H9 (cell line): ENCODE measurements at regions not wholly inside any gene's neighbourhood (a gene's known extent, or its start where the extent isn't known, plus 50 kb on each side); places are given as distances from the start of the nearest gene placed in this dataset.

Experiments used
- DNase-seq: peaks from one replicate; pipeline ENCODE4 v3.0.0-alpha.2; 2017
- H2AFZ ChIP-seq: one replicate; pipeline ENCODE4 v1.6.1; 2013; ENCODE audit warnings: mild to moderate bottlenecking, low read length, control low read depth, moderate library complexity
- H2AK5ac ChIP-seq: 2 replicates; pipeline ENCODE4 v1.6.1; 2013; ENCODE audit warnings: low read length, control low read depth, mixed read lengths; ENCODE audit not compliant: insufficient read length
- H2BK120ac ChIP-seq: one replicate; pipeline ENCODE4 v1.6.1; 2013; ENCODE audit warnings: low read depth, mild to moderate bottlenecking, low read length, control low read depth, inconsistent platforms; ENCODE audit not compliant: poor library complexity, severe bottlenecking
- H2BK12ac ChIP-seq: 2 replicates; pipeline ENCODE4 v1.6.1; 2013; ENCODE audit warnings: low read length, control low read depth, mixed read lengths, low read depth; ENCODE audit not compliant: insufficient read length
- H2BK15ac ChIP-seq: 2 replicates; pipeline ENCODE4 v1.6.1; 2013; ENCODE audit warnings: low read depth, low read length, control low read depth
- H2BK20ac ChIP-seq: one replicate; pipeline ENCODE4 v1.6.1; 2013; ENCODE audit warnings: low read depth, mild to moderate bottlenecking, low read length, control low read depth, inconsistent platforms; ENCODE audit not compliant: poor library complexity, severe bottlenecking
- H2BK5ac ChIP-seq: 2 replicates; pipeline ENCODE4 v1.6.1; 2013; ENCODE audit warnings: low read length, control low read depth, mixed read lengths; ENCODE audit not compliant: insufficient read length
- H3K14ac ChIP-seq: 2 replicates; pipeline ENCODE4 v1.6.1; 2013; ENCODE audit warnings: low read length, control low read depth; ENCODE audit not compliant: insufficient read depth
- H3K18ac ChIP-seq: 2 replicates; pipeline ENCODE4 v1.6.1; 2013; ENCODE audit warnings: low read depth, mild to moderate bottlenecking, mixed read lengths, low read length, control low read depth; ENCODE audit not compliant: insufficient read length
- H3K23ac ChIP-seq: 2 replicates; pipeline ENCODE4 v1.6.1; 2013; ENCODE audit warnings: low read length, control low read depth, mixed read lengths, low read depth; ENCODE audit not compliant: insufficient read length
- H3K23me2 ChIP-seq: 2 replicates; pipeline ENCODE4 v1.6.1; 2013; ENCODE audit warnings: low read depth, mild to moderate bottlenecking, mixed read lengths, low read length, control low read depth; ENCODE audit not compliant: insufficient read length, poor library complexity, severe bottlenecking
- H3K27ac ChIP-seq: 2 replicates; pipeline ENCODE4 v1.5.1; 2013; ENCODE audit warnings: low read length, control low read depth, mixed read lengths, low read depth; ENCODE audit not compliant: insufficient read length
- H3K27me3 ChIP-seq: 2 replicates; pipeline ENCODE4 v1.6.1; 2013; ENCODE audit warnings: low read length, control low read depth, inconsistent platforms; ENCODE audit not compliant: insufficient read depth
- H3K4ac ChIP-seq: 2 replicates; pipeline ENCODE4 v1.6.1; 2013; ENCODE audit warnings: low read depth, mild to moderate bottlenecking, control low read depth, inconsistent platforms, low read length, moderate library complexity
- H3K4me1 ChIP-seq: 2 replicates; pipeline ENCODE4 v1.6.1; 2013; ENCODE audit warnings: low read length, control low read depth, inconsistent platforms; ENCODE audit not compliant: insufficient read depth
- H3K4me2 ChIP-seq: 2 replicates; pipeline ENCODE4 v1.6.1; 2013; ENCODE audit warnings: low read length, control low read depth, mixed read lengths; ENCODE audit not compliant: insufficient read length, insufficient read depth
- H3K56ac ChIP-seq: 2 replicates; pipeline ENCODE4 v1.6.1; 2013; ENCODE audit warnings: low read depth, mild to moderate bottlenecking, mixed read lengths, low read length, control low read depth; ENCODE audit not compliant: insufficient read length
- H3K79me1 ChIP-seq: 2 replicates; pipeline ENCODE4 v1.6.1; 2013; ENCODE audit warnings: low read depth, mild to moderate bottlenecking, moderate library complexity, low read length, control low read depth, inconsistent platforms; ENCODE audit not compliant: insufficient read depth, poor library complexity, severe bottlenecking
- H3K79me2 ChIP-seq: 2 replicates; pipeline ENCODE4 v1.6.1; 2013; ENCODE audit warnings: low read length, control low read depth, inconsistent platforms; ENCODE audit not compliant: insufficient read depth
- H3K9ac ChIP-seq: 2 replicates; pipeline ENCODE4 v1.6.1; 2013; ENCODE audit warnings: low read length, control low read depth, mixed read lengths; ENCODE audit not compliant: insufficient read length; ENCODE audit errors: extremely low read depth
- H3K9me3 ChIP-seq: one replicate; pipeline ENCODE4 v1.6.1; 2013; ENCODE audit warnings: low read depth, low read length, inconsistent platforms; ENCODE audit not compliant: control insufficient read depth
- H3T11ph ChIP-seq: one replicate; pipeline ENCODE4 v1.6.1; 2013; ENCODE audit warnings: mild to moderate bottlenecking, low read length, control low read depth, inconsistent platforms
- H4K20me1 ChIP-seq: one replicate; pipeline ENCODE4 v1.6.1; 2013; ENCODE audit not compliant: control insufficient read depth, insufficient read length, insufficient read depth
- H4K5ac ChIP-seq: 2 replicates; pipeline ENCODE4 v1.6.1; 2013; ENCODE audit warnings: low read depth, mild to moderate bottlenecking, mixed read lengths, low read length, control low read depth; ENCODE audit not compliant: insufficient read length
- H4K8ac ChIP-seq: replicated peaks from 2 replicates; pipeline ENCODE4 v1.6.1; 2013; ENCODE audit warnings: low read length, control low read depth, mixed read lengths, low read depth; ENCODE audit not compliant: insufficient read length
- H4K91ac ChIP-seq: 2 replicates; pipeline ENCODE4 v1.6.1; 2013; ENCODE audit warnings: low read depth, mild to moderate bottlenecking, moderate library complexity, mixed read lengths, low read length, control low read depth; ENCODE audit not compliant: insufficient read length
- H3K27ac Mint-ChIP-seq, 3 experiments: 2 replicates in 2 of 3; 3 replicates in 1 of 3; pipeline ENCODE4 v1.8.0; 2020 to 2021; ENCODE audit warnings: mixed read lengths in 3 of 3, mild to moderate bottlenecking in 1 of 3, moderate library complexity in 1 of 3
- H3K27me3 Mint-ChIP-seq: 2 replicates; pipeline ENCODE4 v1.8.0; 2021; ENCODE audit warnings: low read depth, mild to moderate bottlenecking, moderate library complexity, mixed read lengths
- H3K36me3 Mint-ChIP-seq, 3 experiments: 2 replicates in 2 of 3; 3 replicates in 1 of 3; pipeline ENCODE4 v1.8.0; 2020 to 2021; ENCODE audit warnings: low read depth in 3 of 3, mixed read lengths in 3 of 3; ENCODE audit not compliant: insufficient read depth in 1 of 3
- H3K4me1 Mint-ChIP-seq, 2 experiments: 2 replicates each; pipeline ENCODE4 v1.8.0; 2020; ENCODE audit warnings: mixed read lengths in 2 of 2
- H3K4me3 Mint-ChIP-seq, 2 experiments: 2 replicates in 1 of 2; 3 replicates in 1 of 2; pipeline ENCODE4 v1.8.0; 2020 to 2021; ENCODE audit warnings: mild to moderate bottlenecking in 2 of 2, mixed read lengths in 2 of 2, moderate library complexity in 1 of 2
- H3K9me3 Mint-ChIP-seq, 2 experiments: 2 replicates in 1 of 2; 3 replicates in 1 of 2; pipeline ENCODE4 v1.8.0; 2020; ENCODE audit warnings: mild to moderate bottlenecking in 2 of 2, mixed read lengths in 2 of 2, moderate library complexity in 1 of 2
- WGBS: extraction: QIAGEN DNeasy Blood & Tissue Kit; methylation state at CpG from one replicate; pipeline ENCODE4 v1.1.7; 2013; ENCODE audit warnings: missing lambda C conversion rate, low lambda C conversion rate, mixed read lengths; ENCODE audit not compliant: insufficient read length; ENCODE audit errors: extremely low coverage; 5-methylcytosine and 5-hydroxymethylcytosine counted together
- TF ChIP-seq, protein P1 (sequence below): fragments of 200-600 bp; sonication (generic); conservative IDR thresholded peaks from 3 replicates; pipeline ENCODE4 v1.8.0; 2021; ENCODE audit warnings: antibody characterized with exemption, mild to moderate bottlenecking

DNA sequence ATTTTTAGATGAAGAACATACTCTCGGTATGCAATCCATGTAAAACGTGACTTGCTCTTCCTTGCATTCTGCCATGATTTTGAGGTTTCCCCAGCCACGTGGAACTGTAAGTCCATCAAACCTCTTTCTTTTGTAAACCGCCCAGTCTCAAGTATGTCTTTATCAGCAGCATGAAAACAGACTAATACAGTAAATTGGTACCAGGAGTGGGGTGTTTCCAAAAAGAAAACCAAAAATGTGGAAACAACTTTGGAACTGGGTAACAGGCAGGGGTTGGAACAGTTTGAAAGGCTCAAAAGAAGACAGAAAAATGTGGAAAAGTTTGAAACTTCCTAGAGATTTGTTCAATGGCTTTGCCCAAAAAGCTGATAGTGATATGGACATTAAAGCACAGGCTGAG, 1957.9 kb downstream of the SUCLG1 start:
- H3K79me2 ChIP-seq = no peaks in the 10 kb centered on the region
- H3K9me3 ChIP-seq = no peaks in the 10 kb centered on the region
- no peak overlapping the region for H3K18ac ChIP-seq
- H2BK20ac ChIP-seq = no peak overlapping the region
- H3K27me3 ChIP-seq = no peaks in the 10 kb centered on the region
- Mint-ChIP-seq H3K9me3 (peaks cover 35 to 39% of the 10 kb centered on the region in 2 experiments), H3K27ac (no peak overlapping the region), H3K4me1 (no peaks in the 10 kb centered on the region), H3K4me3 (no peak overlapping the region), H3K36me3 (peaks cover 19 to 32% (median 23%) of the 10 kb centered on the region in 3 experiments), H3K27me3 (no peaks in the 10 kb centered on the region; the same call in 1 of the 2 replicates)
- TF ChIP-seq, protein P1, sequence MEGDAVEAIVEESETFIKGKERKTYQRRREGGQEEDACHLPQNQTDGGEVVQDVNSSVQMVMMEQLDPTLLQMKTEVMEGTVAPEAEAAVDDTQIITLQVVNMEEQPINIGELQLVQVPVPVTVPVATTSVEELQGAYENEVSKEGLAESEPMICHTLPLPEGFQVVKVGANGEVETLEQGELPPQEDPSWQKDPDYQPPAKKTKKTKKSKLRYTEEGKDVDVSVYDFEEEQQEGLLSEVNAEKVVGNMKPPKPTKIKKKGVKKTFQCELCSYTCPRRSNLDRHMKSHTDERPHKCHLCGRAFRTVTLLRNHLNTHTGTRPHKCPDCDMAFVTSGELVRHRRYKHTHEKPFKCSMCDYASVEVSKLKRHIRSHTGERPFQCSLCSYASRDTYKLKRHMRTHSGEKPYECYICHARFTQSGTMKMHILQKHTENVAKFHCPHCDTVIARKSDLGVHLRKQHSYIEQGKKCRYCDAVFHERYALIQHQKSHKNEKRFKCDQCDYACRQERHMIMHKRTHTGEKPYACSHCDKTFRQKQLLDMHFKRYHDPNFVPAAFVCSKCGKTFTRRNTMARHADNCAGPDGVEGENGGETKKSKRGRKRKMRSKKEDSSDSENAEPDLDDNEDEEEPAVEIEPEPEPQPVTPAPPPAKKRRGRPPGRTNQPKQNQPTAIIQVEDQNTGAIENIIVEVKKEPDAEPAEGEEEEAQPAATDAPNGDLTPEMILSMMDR = no peak
- no peak overlapping the region for H3K27ac ChIP-seq
- no peak overlapping the region for H3K9ac ChIP-seq
- H4K20me1 ChIP-seq = no peaks in the 10 kb centered on the region
- H2BK15ac ChIP-seq = no peak overlapping the region
- no peak overlapping the region for H4K91ac ChIP-seq
- H3T11ph ChIP-seq = no peak overlapping the region
- H3K14ac ChIP-seq = no peak overlapping the region
- no peak overlapping the region for H2BK120ac ChIP-seq
- no peak overlapping the region for H3K4ac ChIP-seq
- no peak overlapping the region for H2BK5ac ChIP-seq
- H3K4me2 ChIP-seq = no peak overlapping the region
- H3K4me1 ChIP-seq = no peaks in the 10 kb centered on the region
- H3K23me2 ChIP-seq = no peaks in the 10 kb centered on the region
- no peak overlapping the region for H2BK12ac ChIP-seq
- H3K56ac ChIP-seq = no peak overlapping the region
- no peaks in the 10 kb centered on the region for H3K79me1 ChIP-seq
- WGBS = no CpG with 5 or more reads among the region's 4 CpGs
- no peak overlapping the region for H2AFZ ChIP-seq
- H3K23ac ChIP-seq = no peak overlapping the region
- no peak overlapping the region for H2AK5ac ChIP-seq
- no peak overlapping the region for H4K8ac ChIP-seq
- H4K5ac ChIP-seq = no peak overlapping the region
- DNase-seq = no peak
